NCI-H748 (cell line): ENCODE measurements at regions not wholly inside any gene's neighbourhood (a gene's known extent, or its start where the extent isn't known, plus 50 kb on each side); places are given as distances from the start of the nearest gene placed in this dataset.
"Not testable (repeated sequence)": the region's sequence is repeated elsewhere in the genome, so short reads cannot be mapped to it uniquely, and the experiment has no call there.

Experiments used
- DNase-seq: peaks from one replicate; lab custom pipeline; 2025; ENCODE audit not compliant: unreplicated experiment; lab: John Stamatoyannopoulos, UW

DNA sequence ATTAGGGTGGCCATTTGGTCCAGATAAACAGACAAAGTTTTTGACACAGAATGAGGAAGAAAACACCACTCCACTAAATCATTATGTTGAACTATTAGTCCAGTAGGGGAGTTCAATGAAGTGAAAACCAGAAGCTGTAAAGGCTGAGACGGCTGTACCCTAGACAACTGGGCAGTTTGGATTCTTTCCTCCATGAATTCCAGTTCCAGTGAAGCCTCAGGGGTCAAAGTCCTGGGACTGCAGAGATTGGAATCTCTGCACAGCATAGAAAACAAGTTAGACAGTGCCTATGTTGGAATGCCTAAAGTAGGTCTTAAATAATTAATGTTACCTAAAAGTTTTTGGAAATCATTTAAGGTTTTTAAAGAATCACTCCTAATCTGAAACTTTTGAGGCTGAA lies 86.5 kb upstream of the PGR start:
- DNase-seq: not testable (repeated sequence)

- no peak for DNase-seq
Observed at GRCh38 chr11:101215069-101215468, 85.5 kb upstream of the PGR start.

- no peak for DNase-seq
Observed at GRCh38 chr11:101211407-101211975, 81.9 kb upstream of the PGR start.

DNA sequence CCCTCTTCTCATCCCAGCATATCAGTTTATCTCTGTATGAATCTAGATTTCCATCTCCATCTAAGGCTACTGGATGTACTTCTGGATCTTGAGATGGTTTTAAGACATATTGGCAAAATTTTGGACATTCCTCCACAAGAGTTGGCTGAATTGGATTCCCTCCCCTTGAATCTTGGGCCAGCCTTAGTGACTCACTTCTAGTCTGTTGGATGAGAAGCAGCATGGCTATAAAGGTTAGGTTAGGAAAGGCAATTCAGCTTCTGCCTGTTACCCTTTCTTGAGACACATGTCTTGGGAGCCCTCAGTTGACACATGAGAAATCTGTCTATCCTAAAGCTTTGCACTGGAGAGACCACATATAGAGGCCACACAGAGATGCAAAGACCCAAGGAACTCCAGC lies 73.0 kb upstream of the PGR start:
- no peak for DNase-seq

DNA sequence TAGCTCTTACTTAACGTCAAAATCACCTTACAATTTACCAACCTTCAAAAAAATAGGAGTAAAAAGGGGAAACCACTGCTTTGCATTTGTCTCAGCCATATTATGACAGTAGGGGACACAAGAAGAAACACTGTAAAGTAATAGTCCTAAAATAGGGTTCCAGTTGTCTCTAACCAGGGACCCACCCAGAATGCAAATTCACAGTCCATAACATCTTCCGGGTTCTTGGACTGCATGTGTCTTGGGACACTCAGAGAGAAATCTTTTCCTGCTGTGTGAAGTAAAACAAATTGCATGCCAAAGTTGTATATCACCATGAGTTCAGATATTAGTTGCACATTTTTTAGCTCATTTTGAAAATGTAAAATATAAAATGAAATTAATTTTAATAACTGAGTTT lies 69.8 kb upstream of the PGR start:
- DNase-seq: no peak

GRCh38 chr11:101195294-101195693 lies 65.7 kb upstream of the PGR start:
- no peak for DNase-seq

GRCh38 chr11:101188801-101189200 lies 59.2 kb upstream of the PGR start:
- DNase-seq: no peak

DNA sequence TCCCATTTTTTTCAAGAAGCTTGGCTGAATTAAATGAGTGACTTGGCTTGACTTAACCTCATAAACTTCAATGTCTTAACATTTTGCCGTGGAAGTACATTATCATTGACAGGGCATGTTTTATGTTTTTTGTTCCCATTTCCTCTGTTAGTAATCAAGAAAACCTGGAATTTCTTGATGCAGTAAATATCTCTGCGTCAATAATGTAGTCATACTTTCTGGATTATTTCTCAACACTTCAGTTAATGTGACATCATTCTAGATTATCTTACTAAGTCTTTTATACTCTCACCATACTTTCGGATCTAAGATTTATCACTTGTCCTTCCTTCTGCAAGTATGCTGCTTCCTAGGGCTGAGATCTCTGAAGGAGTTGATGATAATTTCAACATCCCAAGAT lies 58.6 kb upstream of the PGR start:
- no peak for DNase-seq

GRCh38 chr11:101187748-101188147 lies 58.1 kb upstream of the PGR start:
- DNase-seq: peak; percentile 3

GRCh38 chr11:101185985-101186384 lies 56.4 kb upstream of the PGR start:
- DNase-seq: no peak

DNA sequence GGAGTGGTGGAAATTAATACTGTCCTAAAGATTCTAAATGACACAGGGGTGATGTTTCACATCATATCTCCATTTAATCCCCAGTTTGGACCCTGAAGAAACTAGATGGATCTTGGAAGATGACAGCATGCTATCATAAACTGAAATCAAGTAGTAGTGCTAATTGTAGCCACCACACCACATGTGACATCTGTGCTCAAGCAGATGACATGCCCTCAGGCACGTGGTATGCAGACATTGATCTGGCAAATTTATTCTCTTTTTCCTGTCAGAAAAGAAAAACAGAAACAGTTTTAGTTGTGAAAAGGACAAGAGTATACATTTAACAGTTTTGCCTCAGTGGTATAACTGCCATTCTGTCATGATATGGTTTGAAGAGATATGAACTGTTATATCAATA lies 52.9 kb upstream of the PGR start:
- no peak for DNase-seq

DNA sequence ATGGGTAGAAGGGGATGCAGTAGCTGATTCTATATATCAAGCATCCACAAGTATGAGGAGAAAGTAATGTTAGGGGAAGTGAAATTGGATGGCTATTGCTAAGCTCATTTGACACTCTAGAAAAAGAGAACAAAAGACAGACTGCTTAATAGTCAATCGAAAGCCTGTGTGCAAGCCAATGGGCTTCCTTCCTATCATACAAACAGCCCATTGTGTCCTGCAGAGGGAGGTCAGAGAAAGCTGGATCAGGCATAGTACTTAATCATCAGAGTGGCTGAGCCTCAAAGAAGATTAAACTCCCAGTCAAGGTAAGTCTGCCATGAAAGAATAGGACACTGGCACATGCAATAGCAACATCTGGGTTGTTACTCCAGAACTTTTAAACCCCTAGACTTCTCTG lies 50.9 kb upstream of the PGR start:
- DNase-seq: no peak
